ENCODE measurements at regions not wholly inside any gene's neighbourhood (a gene's known extent, or its start where the extent isn't known, plus 50 kb on each side); places are given as distances from the start of the nearest gene placed in this dataset.
"Not testable (repeated sequence)": the region's sequence is repeated elsewhere in the genome, so short reads cannot be mapped to it uniquely, and the experiment has no call there.

GRCh38 chr4:189721016-189721993 lies 219.4 kb upstream of the FRG1 start:
- TF ChIP-seq, protein P1, sequence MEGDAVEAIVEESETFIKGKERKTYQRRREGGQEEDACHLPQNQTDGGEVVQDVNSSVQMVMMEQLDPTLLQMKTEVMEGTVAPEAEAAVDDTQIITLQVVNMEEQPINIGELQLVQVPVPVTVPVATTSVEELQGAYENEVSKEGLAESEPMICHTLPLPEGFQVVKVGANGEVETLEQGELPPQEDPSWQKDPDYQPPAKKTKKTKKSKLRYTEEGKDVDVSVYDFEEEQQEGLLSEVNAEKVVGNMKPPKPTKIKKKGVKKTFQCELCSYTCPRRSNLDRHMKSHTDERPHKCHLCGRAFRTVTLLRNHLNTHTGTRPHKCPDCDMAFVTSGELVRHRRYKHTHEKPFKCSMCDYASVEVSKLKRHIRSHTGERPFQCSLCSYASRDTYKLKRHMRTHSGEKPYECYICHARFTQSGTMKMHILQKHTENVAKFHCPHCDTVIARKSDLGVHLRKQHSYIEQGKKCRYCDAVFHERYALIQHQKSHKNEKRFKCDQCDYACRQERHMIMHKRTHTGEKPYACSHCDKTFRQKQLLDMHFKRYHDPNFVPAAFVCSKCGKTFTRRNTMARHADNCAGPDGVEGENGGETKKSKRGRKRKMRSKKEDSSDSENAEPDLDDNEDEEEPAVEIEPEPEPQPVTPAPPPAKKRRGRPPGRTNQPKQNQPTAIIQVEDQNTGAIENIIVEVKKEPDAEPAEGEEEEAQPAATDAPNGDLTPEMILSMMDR (IDR thresholded peaks at IDR 0.05): not testable (repeated sequence)
- not testable (repeated sequence) for TF ChIP-seq POLR2A (IDR thresholded peaks at IDR 0.05)

All from lower leg skin (tissue), 3 donors.